ENCODE measurements at regions not wholly inside any gene's neighbourhood (a gene's known extent, or its start where the extent isn't known, plus 50 kb on each side); places are given as distances from the start of the nearest gene placed in this dataset.

- H3K36me3 ChIP-seq (replicated peaks in 1 of 2; ENCODE audit: insufficient read depth in 1 of 2, low read depth in 2 of 2), result no peaks in the 10 kb centered on the region
- H3K4me3 ChIP-seq, result no peak overlapping the region
- no peak for ATAC-seq
Observed at GRCh38 chr19:28419312-28419711, 793.6 kb downstream of the UQCRFS1 start.

GRCh38 chr19:28417361-28417760, 795.6 kb downstream of the UQCRFS1 start:
- intact Hi-C loops (cut with DNase I), result no loop called here
- H3K27me3 ChIP-seq, result no peaks in the 10 kb centered on the region
- H3K4me3 ChIP-seq, result no peak overlapping the region
- no peaks in the 10 kb centered on the region for H3K9me3 ChIP-seq
- ATAC-seq (no peak), DNase-seq (no peak)
- WGBS, 2 donors, result 72 to 75% methylated on average over 4 to 5 of the region's 5 CpGs
- no peak for TF ChIP-seq POLR2A (IDR thresholded peaks at IDR 0.05)
- TF ChIP-seq CTCF (IDR thresholded peaks at IDR 0.05), result no peak
- no peaks in the 10 kb centered on the region for H3K4me1 ChIP-seq
- no peak overlapping the region for H3K27ac ChIP-seq
- no peaks in the 10 kb centered on the region for H3K36me3 ChIP-seq (replicated peaks in 1 of 2; ENCODE audit: insufficient read depth in 1 of 2, low read depth in 2 of 2)

More at GRCh38 chr19:28419312-28419711, 793.6 kb downstream of the UQCRFS1 start:
- TF ChIP-seq POLR2A (IDR thresholded peaks at IDR 0.05) (no peak), CTCF (IDR thresholded peaks at IDR 0.05) (no peak)
- DNase-seq, result no peak
- no peaks in the 10 kb centered on the region for H3K4me1 ChIP-seq
- no peaks in the 10 kb centered on the region for H3K9me3 ChIP-seq
- no peak overlapping the region for H3K27ac ChIP-seq
- intact Hi-C loops (cut with DNase I), result no loop called here
- no peaks in the 10 kb centered on the region for H3K27me3 ChIP-seq
- WGBS, 2 donors, result 81 to 100% methylated on average over 2 of the region's 2 CpGs

GRCh38 chr19:28416245-28416644, 796.7 kb downstream of the UQCRFS1 start:
- Histone ChIP-seq H3K4me3 (no peak overlapping the region), H3K27me3 (no peaks in the 10 kb centered on the region), H3K27ac (no peak overlapping the region), H3K9me3 (no peaks in the 10 kb centered on the region), H3K36me3 (replicated peaks in 1 of 2; ENCODE audit: insufficient read depth in 1 of 2, low read depth in 2 of 2) (no peaks in the 10 kb centered on the region), H3K4me1 (no peaks in the 10 kb centered on the region)
- 83 to 94% methylated on average over 1 of the region's 1 CpG for WGBS, 2 donors
- DNase-seq (no peak), ATAC-seq (no peak)
- TF ChIP-seq POLR2A (IDR thresholded peaks at IDR 0.05) (no peak), CTCF (IDR thresholded peaks at IDR 0.05) (no peak)
- intact Hi-C loops (cut with DNase I), result no loop called here

GRCh38 chr19:28414748-28415147, 798.2 kb downstream of the UQCRFS1 start:
- Histone ChIP-seq H3K4me3 (no peak overlapping the region), H3K4me1 (no peaks in the 10 kb centered on the region), H3K36me3 (replicated peaks in 1 of 2; ENCODE audit: insufficient read depth in 1 of 2, low read depth in 2 of 2) (no peaks in the 10 kb centered on the region), H3K27me3 (no peaks in the 10 kb centered on the region), H3K9me3 (no peaks in the 10 kb centered on the region), H3K27ac (no peak overlapping the region)
- ATAC-seq, result no peak
- intact Hi-C loops (cut with DNase I), result no loop called here
- TF ChIP-seq POLR2A (IDR thresholded peaks at IDR 0.05) (no peak), CTCF (IDR thresholded peaks at IDR 0.05) (no peak)
- WGBS, 2 donors, result 14 to 29% methylated on average over 2 to 3 of the region's 3 CpGs
- DNase-seq, result no peak

- intact Hi-C loops (cut with DNase I), result no loop called here
- no peak for TF ChIP-seq CTCF (IDR thresholded peaks at IDR 0.05)
- no peak for TF ChIP-seq POLR2A (IDR thresholded peaks at IDR 0.05)
- Histone ChIP-seq H3K4me3 (no peak overlapping the region), H3K27me3 (no peaks in the 10 kb centered on the region), H3K27ac (no peak overlapping the region), H3K36me3 (replicated peaks in 1 of 2; ENCODE audit: insufficient read depth in 1 of 2, low read depth in 2 of 2) (no peaks in the 10 kb centered on the region), H3K4me1 (no peaks in the 10 kb centered on the region), H3K9me3 (no peaks in the 10 kb centered on the region)
- 47 to 63% methylated on average over 5 of the region's 5 CpGs for WGBS, 2 donors
- ATAC-seq (no peak), DNase-seq (no peak)
Observed at GRCh38 chr19:28409859-28410258, 803.1 kb downstream of the UQCRFS1 start.
